Fibroblast of peridontal ligament (primary cell): ENCODE measurements at regions not wholly inside any gene's neighbourhood (a gene's known extent, or its start where the extent isn't known, plus 50 kb on each side); places are given as distances from the start of the nearest gene placed in this dataset.

ENCODE experiments used
- DNase-seq: peaks from one replicate; pipeline ENCODE4 v3.0.0-alpha.2; 2010; ENCODE audit errors: extremely low read depth

DNA sequence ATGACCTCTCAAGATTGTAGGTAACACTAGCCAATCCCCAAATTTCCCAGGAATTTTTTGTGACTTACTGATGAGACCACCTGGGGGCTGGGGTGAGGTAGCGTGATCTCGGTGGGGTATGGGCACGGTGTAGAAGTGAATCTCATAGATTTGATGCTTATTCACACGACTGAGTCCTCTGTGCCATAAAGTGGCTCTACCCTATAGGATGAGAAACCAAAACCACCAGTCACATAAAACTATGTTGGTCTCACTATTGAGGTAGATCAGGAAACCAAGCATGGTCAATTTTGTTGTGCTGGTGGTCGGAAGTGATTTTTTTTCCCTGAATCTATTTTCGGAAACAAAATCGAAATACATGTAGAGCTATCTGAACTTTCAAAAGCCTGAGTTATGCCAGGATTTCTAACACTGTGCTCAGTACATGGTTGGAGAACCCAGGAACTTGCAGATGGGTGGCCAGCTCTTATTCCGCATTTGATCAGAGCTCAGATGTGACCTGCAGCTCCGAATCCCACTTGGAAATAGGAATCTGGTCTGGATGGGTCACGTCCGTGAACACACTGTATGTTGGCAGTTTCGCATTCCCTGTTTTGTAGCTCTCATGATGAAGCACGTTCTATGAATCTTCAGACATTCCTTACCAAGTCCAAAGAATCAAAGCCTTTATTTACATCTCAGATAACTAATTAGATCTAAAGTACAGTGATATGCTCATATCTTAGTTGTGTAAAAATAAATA is 261.5 kb downstream of the KLF6 start:
- DNase-seq = no peak

DNA sequence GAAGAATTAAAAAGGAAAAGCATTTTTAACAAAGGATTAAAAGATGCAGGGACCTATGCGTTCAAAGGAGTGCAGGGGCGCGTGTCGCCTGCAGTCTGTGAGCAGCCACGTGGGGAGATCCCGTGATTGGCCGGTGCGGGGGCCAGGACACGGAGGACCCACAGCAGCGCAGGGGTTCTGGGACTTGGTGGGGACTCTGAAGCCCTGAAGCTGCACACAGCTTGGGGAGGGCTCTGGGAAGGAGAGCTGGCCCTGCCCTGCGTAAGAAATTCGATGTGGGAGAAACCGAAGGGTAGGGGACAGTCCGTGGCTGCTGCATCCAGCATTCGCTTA is 268.1 kb downstream of the KLF6 start:
- DNase-seq = no peak

DNA sequence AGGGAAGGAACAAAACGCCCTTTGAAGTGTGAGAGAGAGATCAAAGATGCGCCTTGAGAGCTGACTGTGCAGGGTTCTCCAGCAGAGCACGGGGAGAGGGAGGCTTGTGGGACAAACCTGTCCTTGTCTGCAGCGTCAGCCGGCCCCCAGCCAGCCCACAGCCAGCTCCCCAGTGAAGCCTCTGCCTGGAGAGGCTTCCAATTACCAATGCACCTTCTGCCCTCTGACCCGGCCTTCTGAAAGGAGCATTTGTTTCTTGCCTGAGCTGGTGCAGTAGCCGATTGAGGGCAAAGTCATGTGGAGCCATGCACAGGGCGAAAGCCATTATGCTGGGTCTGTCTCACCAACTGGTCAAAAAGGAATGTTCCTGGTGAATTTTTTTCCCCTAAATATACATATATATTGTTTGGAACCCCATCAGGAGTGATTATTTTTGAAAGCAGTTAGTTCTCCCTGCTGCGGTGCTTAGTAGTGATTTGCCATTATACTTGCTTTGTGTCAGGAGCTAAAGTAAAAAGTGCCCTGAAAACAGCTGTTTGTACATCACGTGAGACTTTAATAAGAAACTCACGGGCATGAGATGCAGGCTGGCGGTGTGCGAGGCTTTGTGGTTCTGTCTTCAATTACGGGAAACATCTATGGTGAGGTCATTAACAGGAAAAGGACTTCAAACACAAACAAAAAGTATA is 268.6 kb downstream of the KLF6 start:
- peak; percentile 51 for DNase-seq

DNA sequence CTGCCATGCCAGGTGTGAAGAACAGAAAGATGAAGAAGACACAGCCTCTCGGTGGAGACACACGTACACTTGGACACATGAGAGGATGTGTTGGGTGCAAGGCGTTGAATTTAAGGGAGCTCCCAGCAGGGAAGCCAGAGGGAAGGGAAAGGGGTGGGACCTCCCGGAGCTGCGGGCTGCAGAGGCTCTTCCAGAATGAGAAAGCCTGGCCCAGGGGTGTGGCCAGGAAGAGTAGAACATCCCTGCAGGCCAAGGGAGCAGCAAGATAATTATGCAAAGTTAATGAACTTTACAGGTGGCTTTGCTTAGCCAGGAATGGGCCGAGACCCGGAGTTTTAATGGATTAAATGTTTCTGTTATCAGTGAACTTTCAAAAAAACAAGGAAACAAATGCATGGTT is 270.3 kb downstream of the KLF6 start:
- DNase-seq = no peak

DNA sequence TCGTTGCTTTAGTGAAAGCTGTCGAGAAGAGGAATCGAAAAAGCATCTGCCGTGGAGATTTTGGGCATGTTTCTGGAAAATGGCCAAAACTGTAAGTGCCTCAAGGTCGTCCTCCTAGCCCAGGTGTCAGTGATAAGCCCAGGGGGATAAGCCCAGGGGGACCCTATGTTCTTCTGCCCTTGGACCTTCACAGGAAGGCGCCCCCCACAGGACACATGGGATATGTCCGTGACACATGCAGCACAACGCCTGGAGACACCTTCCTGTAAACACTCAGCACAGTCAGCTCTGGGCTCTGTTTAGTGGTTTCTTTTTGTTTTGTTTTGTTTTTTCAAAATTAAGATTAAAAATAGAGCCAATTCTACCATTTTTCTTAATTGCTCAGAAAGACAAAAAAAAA is 272.7 kb downstream of the KLF6 start:
- no peak for DNase-seq

DNA sequence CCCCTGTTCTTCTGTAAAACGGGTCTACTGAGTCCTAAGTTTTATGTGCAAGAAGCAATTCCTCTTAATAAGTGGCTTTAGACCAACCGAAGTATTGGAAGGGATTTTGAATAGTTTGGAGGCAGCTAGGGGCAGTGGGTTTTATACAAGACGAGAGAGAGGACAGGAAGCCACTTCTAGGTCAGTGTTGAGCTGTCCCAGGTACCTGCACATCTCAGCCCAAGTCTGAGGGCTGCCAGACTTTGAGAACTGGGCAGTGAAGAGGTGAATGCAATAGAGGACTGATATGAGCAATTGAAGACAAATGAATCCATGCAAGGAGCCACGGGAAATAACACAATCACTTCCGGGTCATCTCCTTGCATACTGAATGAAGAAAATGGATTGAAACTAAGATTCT is 273.5 kb downstream of the KLF6 start:
- DNase-seq = no peak

DNA sequence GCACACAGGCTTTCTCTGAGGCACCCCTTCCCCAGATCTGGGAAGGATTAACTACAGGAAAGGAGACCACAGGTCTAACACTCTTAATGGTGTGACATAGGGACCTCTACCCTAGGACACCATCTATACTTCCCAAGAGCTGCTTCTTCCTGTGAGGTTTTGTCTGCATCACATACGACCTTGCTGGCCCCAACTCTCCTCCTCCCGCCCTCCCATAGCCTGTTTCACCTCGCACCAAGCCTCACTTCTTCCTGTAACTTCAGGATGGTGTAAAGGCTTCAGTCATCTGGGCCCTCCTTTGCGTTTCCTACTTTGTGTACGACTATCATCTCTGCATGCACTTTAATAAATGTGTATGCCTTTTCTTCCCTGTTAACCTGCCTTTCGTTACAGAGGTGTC is 274.3 kb downstream of the KLF6 start:
- no peak for DNase-seq

DNA sequence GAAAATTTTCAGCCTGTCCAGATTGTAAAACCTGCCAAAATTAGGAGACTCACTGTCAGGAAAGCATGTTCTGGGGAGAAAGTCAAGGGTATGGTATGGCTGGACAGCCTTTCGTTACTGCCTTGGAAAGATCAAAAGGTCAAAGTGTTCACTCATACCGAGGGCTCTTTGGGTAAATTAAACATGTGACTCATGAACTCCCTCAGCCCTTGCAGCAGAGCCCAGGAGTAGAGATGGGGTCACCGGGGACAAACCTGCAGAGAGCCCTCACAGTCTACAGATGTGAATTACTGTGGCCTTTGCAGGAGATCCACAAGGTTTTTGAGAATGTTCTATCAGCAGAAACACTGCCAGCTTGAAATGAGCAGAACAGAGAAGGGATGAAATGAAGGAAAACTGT is 275.7 kb downstream of the KLF6 start:
- DNase-seq = no peak

DNA sequence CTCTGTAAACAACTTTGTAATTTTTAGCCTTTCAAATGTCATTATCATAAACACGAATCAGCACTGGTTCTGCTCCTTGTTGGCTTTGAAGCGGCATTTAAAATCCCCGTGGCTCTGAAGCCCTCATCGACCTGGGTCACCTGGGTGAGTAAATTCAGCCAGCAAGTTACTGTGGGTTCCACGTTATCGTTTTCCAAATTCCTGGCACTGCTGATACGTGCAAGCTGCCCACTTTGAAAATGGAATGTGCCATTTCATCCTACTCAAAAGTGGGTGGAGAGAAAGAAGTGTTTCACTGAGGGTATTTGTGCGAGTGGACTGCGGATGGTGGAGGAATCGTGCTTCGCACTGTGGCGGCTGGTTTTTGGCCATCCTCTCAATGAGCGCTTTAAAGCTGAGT is 281.7 kb downstream of the KLF6 start:
- no peak for DNase-seq

DNA sequence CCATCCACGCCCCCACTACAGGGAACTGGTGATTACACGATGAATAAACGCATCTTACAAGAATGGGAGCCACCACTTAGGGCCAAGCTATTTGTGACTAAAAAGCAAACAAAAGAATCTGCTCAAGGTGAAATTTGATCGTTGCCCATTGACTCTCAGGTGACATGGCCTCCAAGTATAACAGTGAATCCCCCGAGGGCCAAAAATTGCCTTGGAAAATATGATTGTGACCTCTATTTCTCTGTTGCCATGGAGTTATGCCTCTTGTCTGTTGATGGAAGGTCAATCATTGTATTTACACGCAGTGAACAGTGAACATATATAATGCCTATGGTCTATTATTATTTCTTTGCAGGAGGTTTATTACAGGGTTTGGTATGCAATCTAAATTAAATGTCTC is 282.3 kb downstream of the KLF6 start:
- DNase-seq = no peak

DNA sequence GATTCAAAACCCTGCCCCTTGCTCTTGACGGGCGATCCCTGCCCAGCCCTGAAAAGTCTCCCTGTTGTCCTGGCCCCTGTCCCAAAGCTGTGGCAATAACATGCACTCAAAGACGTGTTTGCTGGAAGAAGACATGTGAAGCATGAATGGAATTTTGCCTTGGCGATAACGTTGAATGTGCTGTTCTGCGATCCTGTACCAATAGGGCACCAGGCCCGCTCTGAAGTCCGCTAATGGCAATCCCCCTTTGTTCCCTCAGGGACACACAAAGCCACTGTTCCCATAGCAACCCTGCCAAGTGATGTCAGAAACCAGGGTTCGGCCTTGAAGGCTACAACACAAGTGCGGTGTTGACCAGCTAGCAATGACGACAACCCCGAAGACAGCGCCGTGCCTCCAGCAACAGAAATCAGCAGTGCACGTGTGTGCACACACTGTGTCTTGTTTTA is 284.6 kb downstream of the KLF6 start:
- DNase-seq = peak; percentile 47

DNA sequence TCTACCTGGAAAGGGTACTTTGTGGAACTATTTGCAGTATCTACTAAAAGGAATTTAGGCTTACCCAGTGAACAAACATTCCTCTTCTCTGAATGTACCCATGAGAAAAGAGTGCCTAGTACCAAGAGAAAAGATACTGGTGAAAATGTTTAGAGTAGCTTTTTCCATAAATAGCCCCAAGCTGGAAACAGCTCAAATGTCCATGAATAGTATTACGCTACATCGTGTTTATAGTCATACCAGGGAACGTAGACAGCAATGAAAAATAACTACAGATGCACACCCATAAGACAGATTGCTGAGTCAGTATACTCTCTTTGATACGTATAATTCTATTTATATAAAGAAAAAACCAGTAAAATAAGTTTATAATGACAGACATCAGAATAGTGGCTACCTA is 285.9 kb downstream of the KLF6 start:
- DNase-seq = peak; percentile 58

DNA sequence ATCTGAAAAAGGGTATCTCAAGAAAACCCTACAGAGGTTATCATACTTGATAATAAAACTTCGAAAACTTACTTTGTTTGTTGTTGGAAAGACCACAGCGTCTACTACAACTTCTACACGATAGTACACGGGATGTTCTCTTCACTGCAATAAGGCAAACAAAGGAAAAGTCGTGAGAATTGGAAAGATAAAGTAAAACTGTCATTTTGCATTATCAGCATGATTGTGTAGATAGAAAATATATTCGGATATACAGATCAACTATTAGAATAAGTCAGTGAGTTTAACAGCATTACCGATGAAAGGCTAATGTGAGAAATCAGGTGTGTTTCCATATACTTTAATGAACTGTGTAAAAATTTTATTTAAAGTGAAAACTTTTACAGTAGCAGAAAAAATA is 287.4 kb downstream of the KLF6 start:
- DNase-seq = no peak

DNA sequence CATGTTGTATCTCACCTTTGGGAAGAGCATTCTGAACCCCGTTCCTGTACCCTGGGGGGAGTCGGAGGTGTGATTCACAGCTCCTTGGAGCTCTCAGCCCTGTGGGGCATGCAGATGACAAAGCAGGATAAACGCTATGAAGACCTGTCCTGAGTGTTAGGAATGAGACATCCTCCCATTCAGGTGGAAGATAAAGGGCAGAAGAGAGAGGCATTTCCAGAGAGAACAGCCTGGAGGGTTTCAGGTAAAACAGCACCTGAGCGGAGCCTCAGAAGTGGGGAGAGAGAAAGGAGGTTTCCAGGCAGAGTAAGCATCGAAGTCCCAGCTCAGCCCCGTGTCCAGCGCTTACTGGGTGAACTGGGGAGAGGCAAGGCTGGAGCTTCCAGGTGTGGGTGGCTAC is 288.9 kb downstream of the KLF6 start:
- DNase-seq = no peak

DNA sequence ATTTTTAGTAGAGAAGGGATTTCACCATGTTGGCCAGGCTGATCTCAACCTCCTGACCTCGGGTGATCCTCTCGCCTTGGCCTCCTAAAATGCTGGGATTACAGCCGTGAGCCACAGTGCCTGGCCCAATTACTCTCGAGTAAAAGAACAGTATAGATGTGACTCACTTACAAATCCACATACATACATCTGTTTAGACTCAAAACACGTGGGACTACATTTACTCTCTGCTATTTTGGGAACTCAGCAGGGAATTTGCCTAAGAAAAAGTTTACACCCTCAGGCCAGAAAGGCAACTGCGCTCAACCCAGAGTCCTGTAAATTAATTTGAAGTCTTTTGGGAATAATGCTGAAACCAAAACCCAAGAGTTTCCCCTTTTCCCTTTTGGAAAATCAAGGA is 289.7 kb downstream of the KLF6 start:
- DNase-seq = peak; percentile 38

DNA sequence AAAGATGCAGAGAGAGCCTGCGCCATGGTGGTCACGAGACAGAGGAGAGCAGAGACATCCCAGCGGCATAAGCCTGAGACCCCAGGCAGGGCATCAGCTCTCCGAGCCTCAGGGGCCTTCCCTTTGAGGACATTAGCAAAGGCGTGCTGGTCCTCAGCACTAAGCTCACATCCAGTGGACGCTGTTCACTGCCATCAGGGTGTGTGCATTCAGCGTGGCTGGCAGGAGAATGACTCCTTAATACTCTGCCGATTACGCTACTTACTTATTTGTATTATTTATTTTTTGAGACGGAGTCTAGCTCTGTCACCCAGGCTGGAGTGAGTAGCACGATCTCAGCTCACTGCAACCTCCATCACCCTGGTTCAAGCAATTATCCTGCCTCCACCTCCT is 290.2 kb downstream of the KLF6 start:
- no peak for DNase-seq

DNA sequence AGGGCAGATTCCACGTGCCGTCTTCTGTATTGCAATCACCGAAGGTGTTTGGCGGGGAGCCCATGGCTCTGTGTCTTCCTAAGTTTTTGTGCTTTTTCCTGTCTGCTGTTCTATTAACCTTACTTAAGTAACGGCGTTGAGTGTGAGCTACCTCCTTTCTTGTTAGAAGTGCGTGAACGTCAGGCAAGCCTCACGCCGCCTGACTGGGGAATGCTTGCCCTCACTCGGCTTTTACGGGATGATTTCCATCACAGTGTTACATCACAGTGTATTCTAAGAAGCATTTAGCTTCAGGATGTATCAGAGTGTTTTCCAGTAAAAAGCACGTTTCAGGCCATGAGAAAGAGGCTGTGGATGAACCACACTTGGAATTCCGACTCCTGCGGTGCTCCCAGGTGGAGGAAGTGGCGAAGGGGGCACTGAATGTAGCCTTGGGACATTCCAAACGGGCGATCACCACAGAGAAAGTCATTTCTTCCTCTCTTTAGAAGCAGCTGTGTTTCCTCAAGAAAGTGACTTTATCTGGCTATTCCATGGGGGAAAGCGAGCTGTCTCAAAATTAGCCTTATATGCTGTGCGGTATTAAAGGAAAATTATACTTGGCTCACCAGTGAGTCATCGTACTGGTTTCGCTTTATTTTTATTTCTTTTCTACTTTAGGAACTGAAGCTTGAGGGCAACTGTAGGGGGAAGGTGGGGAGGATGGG is 290.7 kb downstream of the KLF6 start:
- no peak for DNase-seq

DNA sequence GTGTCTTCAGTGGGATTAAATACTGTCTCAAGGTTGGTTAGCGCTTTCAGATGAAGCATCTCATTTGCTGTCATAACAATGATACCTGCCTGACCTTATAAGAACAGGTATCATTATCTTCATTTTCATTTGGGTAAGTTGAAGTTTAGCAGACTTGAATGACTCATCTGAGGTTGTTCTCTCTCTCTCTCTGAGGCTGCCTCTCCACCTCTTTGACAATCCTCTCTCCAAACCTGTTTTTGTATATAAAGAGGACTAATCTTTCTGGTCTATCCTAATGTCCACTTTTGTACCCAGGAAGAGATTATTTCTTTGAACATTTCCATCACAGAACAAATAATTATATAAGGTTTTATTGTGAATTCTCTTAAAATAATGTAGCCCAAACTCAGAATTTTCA is 291.4 kb downstream of the KLF6 start:
- DNase-seq = no peak

DNA sequence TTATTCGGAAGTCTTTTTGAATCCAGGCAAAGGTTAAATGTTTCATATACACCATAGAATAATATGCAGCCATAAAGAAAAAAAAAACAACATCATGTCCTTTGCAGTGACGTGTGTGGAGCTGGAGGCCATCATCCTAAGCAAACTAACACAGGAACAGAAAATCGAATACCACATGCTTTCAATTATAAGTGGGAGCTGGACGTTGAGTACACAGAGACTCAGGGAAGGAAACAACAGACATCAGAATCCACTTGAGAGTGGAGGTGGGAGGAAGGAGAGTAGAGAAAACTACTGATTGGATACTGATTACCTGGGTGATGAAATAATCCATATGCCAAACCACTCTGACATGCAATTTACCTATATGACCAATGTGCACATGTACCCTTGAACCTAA is 293.4 kb downstream of the KLF6 start:
- DNase-seq = peak; percentile 18

DNA sequence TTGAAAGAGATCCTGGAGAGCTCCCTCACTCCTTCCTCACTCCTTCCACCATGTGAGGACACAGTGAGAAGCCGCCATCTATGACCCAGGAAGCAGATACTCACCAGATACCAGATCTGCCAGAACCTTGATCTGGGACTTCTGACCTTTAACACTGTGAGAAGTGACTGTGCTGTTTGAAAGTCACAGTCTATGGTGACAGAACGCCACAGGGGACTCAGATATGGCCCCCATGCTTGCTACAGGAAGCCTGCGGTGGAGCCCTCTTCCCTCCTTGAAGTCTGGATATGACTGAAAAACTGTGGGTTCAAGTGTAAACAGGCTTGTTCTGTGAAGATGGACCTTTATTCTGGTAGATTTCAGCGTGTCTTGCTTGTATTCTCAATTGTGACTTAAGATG is 297.8 kb downstream of the KLF6 start:
- no peak for DNase-seq

DNA sequence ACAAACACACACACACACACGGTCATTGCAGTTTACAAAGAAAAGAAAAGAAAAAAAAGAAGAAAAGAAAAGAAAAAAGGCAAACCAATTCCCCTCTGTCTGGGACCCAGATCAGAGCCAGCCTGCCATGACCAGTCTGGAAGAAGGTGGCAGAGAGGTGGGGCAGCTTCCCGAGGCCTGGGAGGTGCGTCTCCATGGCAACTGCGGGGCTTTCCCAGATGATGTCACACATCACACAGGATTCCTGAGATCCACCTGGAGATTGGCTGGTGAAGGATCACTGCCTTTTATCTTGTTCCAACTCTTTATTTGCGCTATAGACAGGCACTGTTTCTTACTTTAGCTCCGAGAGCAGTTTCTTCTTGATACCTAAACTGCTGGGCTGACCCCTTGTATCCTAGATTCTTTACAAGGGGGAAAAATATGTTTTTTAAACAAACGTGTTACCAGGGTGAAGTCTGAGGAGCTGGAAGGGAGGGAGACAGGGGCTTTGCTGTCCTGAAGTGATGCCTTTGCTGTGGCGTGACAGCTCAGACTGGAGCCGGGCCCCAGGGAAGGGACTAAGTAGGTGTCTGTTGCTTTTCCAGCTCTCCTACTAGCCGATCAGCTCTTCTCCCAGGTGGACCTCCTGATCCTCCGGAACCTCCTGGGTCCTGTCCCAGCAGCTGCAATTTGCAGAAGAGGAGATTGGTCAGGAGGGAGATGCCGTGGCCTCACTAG is 298.5 kb downstream of the KLF6 start:
- no peak for DNase-seq

DNA sequence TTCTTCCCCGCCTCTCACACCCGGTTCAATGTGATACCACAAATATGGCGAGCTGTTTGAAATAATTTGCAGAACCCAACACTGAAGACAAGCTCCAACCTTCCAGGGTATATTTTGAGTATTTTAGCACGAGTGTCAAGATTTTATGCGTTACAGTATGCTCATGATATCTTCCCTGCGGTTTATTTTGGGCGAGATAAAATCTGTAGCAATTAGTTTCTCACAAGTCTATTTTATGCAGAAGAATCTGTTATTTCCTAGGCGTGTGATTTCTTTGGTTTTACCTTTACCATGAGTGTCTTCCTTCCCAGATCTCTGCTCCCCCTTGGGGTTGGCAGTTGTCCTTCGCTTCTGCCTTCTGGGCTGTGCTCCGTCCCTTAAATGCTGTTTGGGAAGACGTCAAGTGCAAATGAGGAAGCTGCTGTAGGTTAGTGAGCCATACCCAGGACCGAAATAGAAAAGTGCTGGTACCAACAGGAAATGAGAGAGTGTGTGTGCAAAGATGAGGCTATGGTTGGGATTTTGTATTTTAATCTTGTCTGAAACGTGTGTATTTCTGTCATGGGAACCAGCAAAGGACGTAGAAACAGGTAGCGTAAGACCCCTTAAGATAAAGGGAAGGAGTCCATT is 299.8 kb downstream of the KLF6 start:
- DNase-seq = no peak
